SH-SY5Y (cell line): ENCODE measurements at regions not wholly inside any gene's neighbourhood (a gene's known extent, or its start where the extent isn't known, plus 50 kb on each side); places are given as distances from the start of the nearest gene placed in this dataset.

Experiments used
- GATA2 ChIP-seq: IDR thresholded peaks from 2 replicates; pipeline ENCODE4 v1.6.1; 2011; ENCODE audit warnings: mild to moderate bottlenecking, low read depth, low read length
- GATA3 ChIP-seq: IDR thresholded peaks from 2 replicates; pipeline ENCODE4 v1.6.1; 2011; ENCODE audit warnings: low read depth, mild to moderate bottlenecking, low read length, moderate library complexity

DNA sequence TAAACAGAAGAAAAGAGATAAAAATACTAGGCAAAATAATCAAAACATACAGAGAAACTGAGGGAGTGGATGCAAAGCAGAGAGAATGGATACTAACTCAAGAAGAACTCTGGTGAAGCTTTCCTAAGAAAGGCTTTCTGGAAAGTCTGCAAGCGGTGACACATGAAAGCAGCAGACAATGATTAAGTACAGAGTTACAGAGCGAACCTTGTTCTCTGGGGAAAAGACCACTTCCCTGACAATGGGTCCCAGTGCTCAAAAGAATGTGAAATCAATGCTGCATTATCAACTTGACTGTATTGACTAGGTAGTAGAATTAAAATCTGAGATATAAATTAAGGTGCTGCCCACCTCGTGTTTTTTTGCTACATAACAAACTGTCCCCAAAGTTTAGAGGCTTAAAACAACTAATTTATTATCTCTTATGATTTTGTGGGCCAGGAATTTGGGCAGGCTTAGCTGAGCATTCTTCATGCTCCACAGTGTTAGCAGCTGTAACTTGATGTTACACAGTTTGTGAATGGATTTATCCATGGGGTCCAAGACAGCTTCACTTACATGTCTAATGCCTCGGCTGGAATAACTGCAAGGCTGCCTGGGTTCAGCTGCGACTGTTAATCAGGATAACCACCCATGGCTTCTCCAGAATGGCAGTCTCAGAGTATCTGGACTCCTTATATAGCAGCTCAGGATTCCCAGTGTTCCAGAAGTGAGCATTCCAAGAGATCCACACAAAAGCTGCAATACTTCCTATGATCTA lies 106.9 kb upstream of the INPP4B start:
- no peak for TF ChIP-seq GATA2
- TF ChIP-seq GATA3: no peak

- TF ChIP-seq GATA2 (no peak), GATA3 (no peak)
These were observed 108.3 kb upstream of the INPP4B start for GRCh38 chr4:142954415-142954814.

DNA sequence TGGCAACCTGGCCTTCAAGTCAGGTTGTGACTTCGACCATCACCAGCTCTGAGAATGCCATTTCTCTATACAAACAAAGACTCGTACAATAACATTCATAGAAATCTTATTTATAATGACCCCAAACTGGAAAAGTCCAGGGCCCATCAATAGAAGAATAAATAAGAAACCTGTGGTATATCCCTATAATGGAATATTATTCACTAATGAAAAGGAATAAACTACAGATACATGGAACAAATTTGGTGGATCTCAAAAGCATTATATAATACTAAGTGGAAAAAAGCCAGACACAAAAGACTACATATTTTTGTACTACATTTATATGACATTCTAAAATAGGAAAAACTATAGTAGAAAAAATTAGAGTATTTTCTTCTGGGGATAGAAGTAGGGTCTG lies 109.4 kb upstream of the INPP4B start:
- TF ChIP-seq GATA2 (no peak), GATA3 (no peak)

DNA sequence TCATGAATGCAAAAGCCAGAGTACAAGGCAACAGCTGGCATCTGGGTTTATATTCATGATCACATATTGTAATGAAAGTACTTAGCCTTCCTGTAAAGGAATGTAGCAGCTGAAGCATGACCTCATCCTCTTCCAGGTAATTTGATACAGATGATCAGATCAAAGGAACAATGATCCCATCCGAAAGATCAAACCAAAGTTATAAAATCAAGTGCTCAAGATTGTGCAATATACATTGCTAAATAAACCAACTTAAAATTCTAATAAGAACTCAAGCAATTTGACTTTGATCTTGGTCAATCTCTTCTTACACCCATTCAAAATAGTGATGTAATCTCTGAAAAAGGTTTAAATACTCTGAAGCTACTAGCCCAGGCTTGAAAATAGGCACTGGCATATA lies 113.1 kb upstream of the INPP4B start:
- TF ChIP-seq GATA3: no peak
- TF ChIP-seq GATA2: no peak

DNA sequence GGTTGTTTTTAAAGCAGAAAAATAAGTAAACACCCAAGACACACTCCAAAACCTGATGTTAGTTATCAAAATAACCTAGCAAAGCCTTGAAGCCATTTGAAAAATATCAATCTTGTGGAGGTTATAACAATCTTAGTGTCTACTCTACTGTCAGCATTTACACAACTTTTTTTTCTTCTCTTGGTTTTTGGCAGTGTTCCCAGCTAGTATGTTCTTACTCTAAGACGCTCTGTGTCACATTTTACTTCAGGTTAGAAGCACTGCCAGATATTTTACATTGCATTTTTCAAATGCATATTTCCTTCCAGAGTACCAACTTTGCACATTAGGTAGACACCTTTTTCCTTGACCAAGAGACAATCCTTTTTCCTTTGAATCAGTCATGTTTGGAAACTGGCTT lies 114.0 kb upstream of the INPP4B start:
- no peak for TF ChIP-seq GATA2
- TF ChIP-seq GATA3: no peak

GRCh38 chr4:142960867-142961644 lies 115.0 kb upstream of the INPP4B start:
- TF ChIP-seq GATA3: no peak
- no peak for TF ChIP-seq GATA2

DNA sequence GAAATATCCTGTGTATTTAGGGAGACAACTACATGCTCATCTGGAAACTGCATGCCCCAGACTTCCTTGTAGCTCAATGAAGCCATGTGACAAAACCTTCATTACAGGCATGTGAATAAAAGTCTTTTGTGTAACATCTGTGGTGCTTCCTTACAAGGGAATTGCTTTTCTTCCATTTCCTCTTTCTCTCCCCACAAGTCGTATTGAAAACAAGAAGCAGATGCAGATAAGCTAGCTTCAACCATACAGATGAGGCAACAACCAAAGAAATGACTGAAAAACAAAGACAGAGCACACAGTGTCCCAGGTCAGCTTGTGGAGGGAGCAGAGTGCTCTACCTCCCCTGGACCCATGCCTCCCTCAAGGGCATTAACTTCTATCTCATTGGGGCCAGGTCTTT lies 115.8 kb upstream of the INPP4B start:
- TF ChIP-seq GATA2: no peak
- TF ChIP-seq GATA3: no peak

DNA sequence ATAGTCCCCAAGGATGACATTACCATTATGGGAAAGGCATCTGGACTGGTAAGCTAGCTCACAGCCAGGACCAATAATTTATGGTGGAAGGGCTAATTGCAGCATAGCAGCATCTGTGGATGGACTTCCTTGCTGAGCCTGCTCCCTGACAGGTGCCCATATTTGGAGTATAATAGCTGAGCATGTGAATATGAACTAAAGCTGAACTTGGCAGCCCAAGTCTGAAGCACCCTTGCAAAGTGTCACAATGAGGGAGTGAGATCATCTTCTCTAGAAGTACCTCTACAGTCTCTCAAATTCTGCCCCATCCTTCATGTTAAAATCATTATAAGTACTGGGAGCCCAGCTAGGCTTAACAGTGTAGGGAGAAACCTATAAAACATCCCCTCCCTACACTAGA lies 128.2 kb upstream of the INPP4B start:
- TF ChIP-seq GATA2 (no peak), GATA3 (no peak)

GRCh38 chr4:142975618-142976017 lies 129.5 kb upstream of the INPP4B start:
- TF ChIP-seq GATA2: no peak
- no peak for TF ChIP-seq GATA3

DNA sequence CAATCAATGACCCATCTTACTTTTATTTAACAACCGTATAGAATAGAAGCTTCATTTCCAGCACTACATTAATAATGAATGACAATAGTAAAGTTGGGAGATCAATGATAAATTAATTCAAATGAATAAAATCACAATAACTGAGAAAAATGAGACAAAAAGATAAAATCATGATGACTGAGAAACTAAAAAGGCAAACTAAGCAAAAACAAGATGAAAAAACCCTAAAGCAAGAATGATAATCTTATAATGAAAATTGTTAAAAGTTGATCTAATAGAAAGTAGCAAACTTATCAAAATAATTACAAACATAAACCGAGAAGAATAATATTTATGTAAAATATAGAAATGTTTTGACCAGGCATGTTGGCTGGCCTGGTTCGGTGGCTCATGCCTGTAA lies 130.4 kb upstream of the INPP4B start:
- no peak for TF ChIP-seq GATA2
- no peak for TF ChIP-seq GATA3

- TF ChIP-seq GATA3 (no peak), GATA2 (no peak)
These were observed 131.1 kb upstream of the INPP4B start for GRCh38 chr4:142977182-142977581.

DNA sequence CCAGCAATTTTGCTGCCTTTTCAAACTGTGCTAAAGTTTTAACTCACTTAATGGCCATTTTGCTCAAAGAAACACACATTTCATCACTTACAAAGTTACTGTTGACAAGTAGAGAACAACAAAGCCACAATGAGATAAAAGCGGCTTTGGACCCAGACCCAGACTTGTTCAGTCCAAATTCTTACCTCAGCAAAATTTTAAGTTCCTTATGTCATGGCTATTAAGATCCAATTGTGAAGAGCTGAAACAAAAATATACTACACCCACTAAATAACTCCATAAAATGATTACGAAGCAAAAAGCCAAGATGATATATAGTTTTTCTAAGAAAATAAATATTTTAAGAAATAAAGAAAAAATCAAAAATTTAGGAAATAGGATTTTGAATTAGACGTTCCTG lies 137.0 kb upstream of the INPP4B start:
- TF ChIP-seq GATA3 (no peak), GATA2 (no peak)

- no peak for TF ChIP-seq GATA2
- no peak for TF ChIP-seq GATA3
These were observed 137.5 kb upstream of the INPP4B start for GRCh38 chr4:142983589-142983988.

- TF ChIP-seq GATA2 (no peak), GATA3 (no peak)
These were observed 138.9 kb upstream of the INPP4B start for GRCh38 chr4:142984871-142985585.
